Loucy (cell line): ENCODE measurements at regions not wholly inside any gene's neighbourhood (a gene's known extent, or its start where the extent isn't known, plus 50 kb on each side); places are given as distances from the start of the nearest gene placed in this dataset.

Experiments used
- CTCF ChIP-seq: fragments of 200-600 bp; sonication (generic); conservative IDR thresholded peaks from 2 replicates; pipeline ENCODE4 v1.5.1; 2014; ENCODE audit warnings: mild to moderate bottlenecking, antibody characterized with exemption, low read length
- EZH2phosphoT487 ChIP-seq: fragments of 200-600 bp; IDR thresholded peaks from 2 replicates; pipeline ENCODE4 v1.6.1; 2018; ENCODE audit warnings: antibody characterized with exemption, mild to moderate bottlenecking, moderate library complexity, borderline replicate concordance

GRCh38 chr7:13603016-13603415 lies 386.4 kb downstream of the ETV1 start:
- TF ChIP-seq CTCF: no peak
- no peak for TF ChIP-seq EZH2phosphoT487
